BLaER1 treated with 17β-estradiol and CSF1 and Interleukin-3, amounts not matched to agents 10 nM and 100 nM (cell line): ENCODE measurements at regions not wholly inside any gene's neighbourhood (a gene's known extent, or its start where the extent isn't known, plus 50 kb on each side); places are given as distances from the start of the nearest gene placed in this dataset.

Experiments used
- H3K27ac ChIP-seq, 11 experiments: shearing (Covaris generic); formaldehyde crosslinking; 2 replicates each; pipeline ENCODE4 v1.8.1; 2022
- H3K27me3 ChIP-seq, 11 experiments: shearing (Covaris generic); formaldehyde crosslinking; 2 replicates each; pipeline ENCODE4 v1.8.1; 2022
- H3K36me3 ChIP-seq, 11 experiments: shearing (Covaris generic); formaldehyde crosslinking; 2 replicates each; pipeline ENCODE4 v1.8.1; 2022
- H3K4me1 ChIP-seq, 10 experiments: shearing (Covaris generic); formaldehyde crosslinking; 2 replicates each; pipeline ENCODE4 v1.8.1; 2022
- H3K4me2 ChIP-seq, 11 experiments: shearing (Covaris generic); formaldehyde crosslinking; 2 replicates each; pipeline ENCODE4 v1.8.1; 2022
- H3K4me3 ChIP-seq, 10 experiments: shearing (Covaris generic); formaldehyde crosslinking; 2 replicates each; pipeline ENCODE4 v1.8.1; 2022
- H3K9ac ChIP-seq, 11 experiments: shearing (Covaris generic); formaldehyde crosslinking; 2 replicates each; pipeline ENCODE4 v1.8.1; 2022
- H3K9me3 ChIP-seq, 11 experiments: shearing (Covaris generic); formaldehyde crosslinking; replicated peaks in 1 of 11; 2 replicates each; pipeline ENCODE4 v1.8.1; 2022
- H4K20me1 ChIP-seq, 11 experiments: shearing (Covaris generic); formaldehyde crosslinking; 2 replicates each; pipeline ENCODE4 v1.8.1; 2022
- Cebpa-rat ChIP-seq, 11 experiments: shearing (Covaris generic); IDR thresholded peaks; 2 replicates each; pipeline ENCODE4 v1.8.1; 2022

- Histone ChIP-seq H4K20me1 (no peaks in the 10 kb centered on the region), H3K4me2 (no peak overlapping the region), H3K4me1 (no peaks in the 10 kb centered on the region), H3K9me3 (peaks cover 0 to 7% (median 3%) of the 10 kb centered on the region in 11 experiments; a peak in 4 of 22 replicates), H3K27me3 (no peaks in the 10 kb centered on the region), H3K4me3 (no peak overlapping the region), H3K36me3 (no peaks in the 10 kb centered on the region), H3K9ac (no peak overlapping the region), H3K27ac (no peak overlapping the region)
- no peak for TF ChIP-seq Cebpa-rat (IDR thresholded peaks at IDR 0.05)
Measured at GRCh38 chr4:111562826-111563225, 582.4 kb upstream of the FAM241A start.

GRCh38 chr4:111572470-111572869 lies 572.8 kb upstream of the FAM241A start:
- Histone ChIP-seq H3K4me2 (no peak overlapping the region), H3K27me3 (no peaks in the 10 kb centered on the region), H3K27ac (no peak overlapping the region), H3K4me1 (no peaks in the 10 kb centered on the region), H3K9me3 (no peaks in the 10 kb centered on the region), H3K9ac (no peak overlapping the region), H3K36me3 (no peaks in the 10 kb centered on the region), H4K20me1 (no peaks in the 10 kb centered on the region), H3K4me3 (no peak overlapping the region)
- no peak for TF ChIP-seq Cebpa-rat (IDR thresholded peaks at IDR 0.05)

DNA sequence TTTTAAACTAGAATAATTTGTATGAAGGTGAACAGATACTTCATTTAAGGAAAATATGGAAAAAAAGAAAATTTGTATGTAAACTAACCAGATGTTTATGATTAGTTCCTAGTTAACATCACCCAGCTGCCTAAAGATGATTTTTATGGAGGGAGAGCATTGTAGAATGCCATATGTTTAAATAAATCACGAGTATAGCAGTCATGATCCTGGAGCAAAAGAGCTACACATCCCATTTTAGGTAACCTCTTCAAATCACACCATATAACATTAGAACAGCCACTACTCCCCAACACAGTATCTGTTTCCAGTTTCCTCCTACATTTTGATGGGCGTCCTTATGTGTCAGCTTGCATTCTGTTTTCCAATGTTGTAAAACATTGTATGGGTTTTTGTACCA lies 571.9 kb upstream of the FAM241A start:
- H3K36me3 ChIP-seq: no peaks in the 10 kb centered on the region
- H3K27me3 ChIP-seq: no peaks in the 10 kb centered on the region
- H3K9ac ChIP-seq: no peak overlapping the region
- no peak overlapping the region for H3K27ac ChIP-seq
- H3K4me2 ChIP-seq: no peak overlapping the region
- H3K9me3 ChIP-seq: no peaks in the 10 kb centered on the region
- H3K4me3 ChIP-seq: no peak overlapping the region
- H4K20me1 ChIP-seq: no peaks in the 10 kb centered on the region
- no peak for TF ChIP-seq Cebpa-rat (IDR thresholded peaks at IDR 0.05)
- H3K4me1 ChIP-seq: no peaks in the 10 kb centered on the region

GRCh38 chr4:111579767-111580166 lies 565.5 kb upstream of the FAM241A start:
- no peak overlapping the region for H3K27ac ChIP-seq
- H3K27me3 ChIP-seq: no peaks in the 10 kb centered on the region
- H3K36me3 ChIP-seq: no peaks in the 10 kb centered on the region
- H3K9me3 ChIP-seq: peaks cover 16 to 26% (median 18%) of the 10 kb centered on the region in 11 experiments
- no peak overlapping the region for H3K9ac ChIP-seq
- H3K4me1 ChIP-seq: no peaks in the 10 kb centered on the region
- no peak overlapping the region for H3K4me3 ChIP-seq
- no peaks in the 10 kb centered on the region for H4K20me1 ChIP-seq
- no peak overlapping the region for H3K4me2 ChIP-seq
- TF ChIP-seq Cebpa-rat (IDR thresholded peaks at IDR 0.05): no peak

DNA sequence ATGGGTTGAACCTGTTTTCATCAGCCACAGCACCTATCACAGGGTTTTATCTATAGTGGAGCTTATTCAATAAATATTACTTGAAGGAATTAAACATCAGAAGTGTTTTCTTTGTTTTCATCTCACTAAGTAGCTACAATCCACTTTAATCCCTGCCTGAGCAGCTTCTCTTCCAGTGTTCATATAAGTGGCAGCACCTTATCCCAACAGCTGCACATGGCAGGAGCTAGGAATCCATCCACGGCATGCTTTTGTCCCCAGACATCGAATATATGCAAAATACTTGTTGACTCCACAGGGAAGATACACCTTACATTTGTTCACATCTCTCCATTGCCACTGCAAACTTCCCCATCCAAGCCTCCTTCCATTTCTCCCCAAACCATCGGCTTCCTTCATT lies 549.8 kb upstream of the FAM241A start:
- TF ChIP-seq Cebpa-rat (IDR thresholded peaks at IDR 0.05): no peak
- H3K9ac ChIP-seq: no peak overlapping the region
- no peak overlapping the region for H3K4me3 ChIP-seq
- H3K9me3 ChIP-seq: no peaks in the 10 kb centered on the region
- H3K4me1 ChIP-seq: no peaks in the 10 kb centered on the region
- H4K20me1 ChIP-seq: no peaks in the 10 kb centered on the region
- no peak overlapping the region for H3K4me2 ChIP-seq
- no peak overlapping the region for H3K27ac ChIP-seq
- H3K36me3 ChIP-seq: no peaks in the 10 kb centered on the region
- H3K27me3 ChIP-seq: no peaks in the 10 kb centered on the region

GRCh38 chr4:111596491-111596890 lies 548.8 kb upstream of the FAM241A start:
- H4K20me1 ChIP-seq: no peaks in the 10 kb centered on the region
- H3K4me3 ChIP-seq: no peak overlapping the region
- H3K4me1 ChIP-seq: no peaks in the 10 kb centered on the region
- H3K9ac ChIP-seq: no peak overlapping the region
- H3K9me3 ChIP-seq: no peaks in the 10 kb centered on the region
- H3K4me2 ChIP-seq: no peak overlapping the region
- H3K36me3 ChIP-seq: no peaks in the 10 kb centered on the region
- TF ChIP-seq Cebpa-rat (IDR thresholded peaks at IDR 0.05): no peak
- no peak overlapping the region for H3K27ac ChIP-seq
- H3K27me3 ChIP-seq: no peaks in the 10 kb centered on the region

DNA sequence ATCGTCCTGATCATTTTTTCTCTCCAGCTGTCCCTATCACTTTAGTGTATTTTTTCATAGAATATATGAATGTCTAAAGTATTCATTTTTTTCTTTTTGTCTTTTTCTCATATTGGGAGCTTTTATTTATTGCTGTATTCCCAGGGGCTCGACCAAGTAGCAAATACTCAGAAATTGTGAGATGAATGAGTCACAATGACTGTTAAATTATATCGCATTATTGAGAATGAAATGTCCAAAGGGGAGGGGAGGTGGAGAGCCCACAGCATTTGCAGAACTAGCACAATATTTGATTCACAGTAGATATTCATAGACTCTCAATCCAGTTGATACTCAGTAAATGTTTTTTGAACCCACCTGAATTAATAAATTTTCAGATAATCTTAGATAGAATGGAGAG lies 543.6 kb upstream of the FAM241A start:
- no peak overlapping the region for H3K9ac ChIP-seq
- no peak overlapping the region for H3K27ac ChIP-seq
- no peaks in the 10 kb centered on the region for H4K20me1 ChIP-seq
- no peak overlapping the region for H3K4me3 ChIP-seq
- H3K9me3 ChIP-seq: no peaks in the 10 kb centered on the region
- H3K27me3 ChIP-seq: no peaks in the 10 kb centered on the region
- H3K4me1 ChIP-seq: no peaks in the 10 kb centered on the region
- no peak for TF ChIP-seq Cebpa-rat (IDR thresholded peaks at IDR 0.05)
- no peak overlapping the region for H3K4me2 ChIP-seq
- no peaks in the 10 kb centered on the region for H3K36me3 ChIP-seq

GRCh38 chr4:111602848-111603247 lies 542.4 kb upstream of the FAM241A start:
- Histone ChIP-seq H3K27ac (no peak overlapping the region), H3K36me3 (no peaks in the 10 kb centered on the region), H3K9me3 (no peaks in the 10 kb centered on the region), H3K9ac (no peak overlapping the region), H3K4me1 (no peaks in the 10 kb centered on the region), H3K4me2 (no peak overlapping the region), H3K4me3 (no peak overlapping the region), H4K20me1 (no peaks in the 10 kb centered on the region), H3K27me3 (no peaks in the 10 kb centered on the region)
- no peak for TF ChIP-seq Cebpa-rat (IDR thresholded peaks at IDR 0.05)

- H3K9me3 ChIP-seq: no peaks in the 10 kb centered on the region
- no peak overlapping the region for H3K27ac ChIP-seq
- H3K9ac ChIP-seq: no peak overlapping the region
- H3K27me3 ChIP-seq: no peaks in the 10 kb centered on the region
- H3K4me1 ChIP-seq: no peaks in the 10 kb centered on the region
- no peak for TF ChIP-seq Cebpa-rat (IDR thresholded peaks at IDR 0.05)
- no peak overlapping the region for H3K4me2 ChIP-seq
- no peak overlapping the region for H3K4me3 ChIP-seq
- H4K20me1 ChIP-seq: no peaks in the 10 kb centered on the region
- H3K36me3 ChIP-seq: no peaks in the 10 kb centered on the region
Measured at GRCh38 chr4:111605111-111605510, 540.1 kb upstream of the FAM241A start.

- no peaks in the 10 kb centered on the region for H3K36me3 ChIP-seq
- no peak overlapping the region for H3K27ac ChIP-seq
- no peak for TF ChIP-seq Cebpa-rat (IDR thresholded peaks at IDR 0.05)
- no peak overlapping the region for H3K4me3 ChIP-seq
- H4K20me1 ChIP-seq: no peaks in the 10 kb centered on the region
- no peak overlapping the region for H3K9ac ChIP-seq
- no peaks in the 10 kb centered on the region for H3K9me3 ChIP-seq
- no peaks in the 10 kb centered on the region for H3K27me3 ChIP-seq
- no peaks in the 10 kb centered on the region for H3K4me1 ChIP-seq
- H3K4me2 ChIP-seq: no peak overlapping the region
Measured at GRCh38 chr4:111610681-111611080, 534.6 kb upstream of the FAM241A start.

DNA sequence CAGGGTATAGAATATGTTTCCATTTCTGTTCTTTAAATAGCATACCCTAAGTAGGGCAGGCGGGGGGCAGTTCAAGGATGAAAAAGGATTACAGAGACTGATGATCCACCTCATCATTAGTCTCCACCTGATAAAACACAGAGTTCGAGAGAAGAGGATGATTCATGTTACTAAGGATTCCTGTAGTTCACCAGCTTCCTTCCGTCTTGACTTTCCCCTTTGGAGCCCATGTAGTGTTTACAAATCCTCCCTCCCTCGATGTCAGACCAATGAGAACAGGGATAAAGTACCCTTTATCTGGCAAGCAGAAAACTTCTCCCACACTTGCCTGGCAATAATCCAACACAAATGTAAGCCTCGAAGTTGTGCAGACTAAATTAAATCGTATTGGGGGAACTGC lies 526.3 kb upstream of the FAM241A start:
- Histone ChIP-seq H3K9me3 (peaks cover 0 to 6% (median 0%) of the 10 kb centered on the region in 11 experiments; a peak in 4 of 22 replicates), H3K36me3 (no peaks in the 10 kb centered on the region), H3K4me1 (no peaks in the 10 kb centered on the region), H3K4me3 (no peak overlapping the region), H3K27me3 (no peaks in the 10 kb centered on the region), H4K20me1 (no peaks in the 10 kb centered on the region), H3K27ac (no peak overlapping the region), H3K9ac (no peak overlapping the region), H3K4me2 (no peak overlapping the region)
- TF ChIP-seq Cebpa-rat (IDR thresholded peaks at IDR 0.05): no peak
